RKO (cell line): ENCODE measurements at regions not wholly inside any gene's neighbourhood (a gene's known extent, or its start where the extent isn't known, plus 50 kb on each side); places are given as distances from the start of the nearest gene placed in this dataset.
"Not testable (repeated sequence)": the region's sequence is repeated elsewhere in the genome, so short reads cannot be mapped to it uniquely, and the experiment has no call there.

Experiments
- DNase-seq: peaks from one replicate; pipeline ENCODE4 v3.0.0-alpha.2; 2016; ENCODE audit warnings: low spot score

- DNase-seq, result no peak
Measured at GRCh38 chr12:47481041-47481440, 224.8 kb downstream of the RPAP3 start.

- no peak for DNase-seq
Measured at GRCh38 chr12:47478426-47478825, 227.4 kb downstream of the RPAP3 start.

- no peak for DNase-seq
Measured at GRCh38 chr12:47473091-47473490, 232.7 kb downstream of the RPAP3 start.

- DNase-seq, result not testable (repeated sequence)
Measured at GRCh38 chr12:47470349-47470748, 235.5 kb downstream of the RPAP3 start.

GRCh38 chr12:47463918-47464317 lies 241.9 kb downstream of the RPAP3 start:
- DNase-seq, result not testable (repeated sequence)

- DNase-seq, result no peak
Measured at GRCh38 chr12:47458279-47458678, 247.6 kb downstream of the RPAP3 start.

GRCh38 chr12:47449797-47450196 lies 256.0 kb downstream of the RPAP3 start:
- no peak for DNase-seq

- DNase-seq, result no peak
Measured at GRCh38 chr12:47442310-47442709, 263.5 kb downstream of the RPAP3 start.

- no peak for DNase-seq
Measured at GRCh38 chr12:47441490-47441889, 264.3 kb downstream of the RPAP3 start.

- DNase-seq, result no peak
Measured at GRCh38 chr12:47438175-47438574, 267.7 kb downstream of the RPAP3 start.

GRCh38 chr12:47437570-47437969 lies 268.3 kb downstream of the RPAP3 start:
- no peak for DNase-seq

GRCh38 chr12:47433876-47434275 lies 272.0 kb downstream of the RPAP3 start:
- no peak for DNase-seq

- DNase-seq, result not testable (repeated sequence)
Measured at GRCh38 chr12:47426678-47427309, 279.0 kb downstream of the RPAP3 start.

- no peak for DNase-seq
Measured at GRCh38 chr12:47422611-47423010, 283.2 kb downstream of the RPAP3 start.

- DNase-seq, result no peak
Measured at GRCh38 chr12:47419497-47419896, 286.3 kb downstream of the RPAP3 start.

- DNase-seq, result no peak
Measured at GRCh38 chr12:47417955-47418354, 287.9 kb downstream of the RPAP3 start.

- no peak for DNase-seq
Measured at GRCh38 chr12:47417121-47417520, 288.7 kb downstream of the RPAP3 start.

GRCh38 chr12:47415054-47415453 lies 290.8 kb downstream of the RPAP3 start:
- DNase-seq, result peak; percentile 8

- DNase-seq, result no peak
Measured at GRCh38 chr12:47414511-47414910, 291.3 kb downstream of the RPAP3 start.

- no peak for DNase-seq
Measured at GRCh38 chr12:47413806-47414205, 292.0 kb downstream of the RPAP3 start.

- DNase-seq, result no peak
Measured at GRCh38 chr12:47412601-47413236, 293.1 kb downstream of the RPAP3 start.

- no peak for DNase-seq
Measured at GRCh38 chr12:47411966-47412365, 293.9 kb downstream of the RPAP3 start.

- no peak for DNase-seq
Measured at GRCh38 chr12:47410862-47411261, 295.0 kb downstream of the RPAP3 start.

GRCh38 chr12:47410383-47410782 lies 295.4 kb downstream of the RPAP3 start:
- DNase-seq, result no peak
